ENCODE measurements at regions not wholly inside any gene's neighbourhood (a gene's known extent, or its start where the extent isn't known, plus 50 kb on each side); places are given as distances from the start of the nearest gene placed in this dataset.
"Not testable (repeated sequence)": the region's sequence is repeated elsewhere in the genome, so short reads cannot be mapped to it uniquely, and the experiment has no call there.

- DNase-seq: no peak
Observed at GRCh38 chr12:127984386-127985055, 282.4 kb upstream of the TMEM132C start.

GRCh38 chr12:127987199-127987901 lies 279.6 kb upstream of the TMEM132C start:
- DNase-seq: no peak

- DNase-seq: no peak
Observed at GRCh38 chr12:127991485-127991884, 275.5 kb upstream of the TMEM132C start.

DNA sequence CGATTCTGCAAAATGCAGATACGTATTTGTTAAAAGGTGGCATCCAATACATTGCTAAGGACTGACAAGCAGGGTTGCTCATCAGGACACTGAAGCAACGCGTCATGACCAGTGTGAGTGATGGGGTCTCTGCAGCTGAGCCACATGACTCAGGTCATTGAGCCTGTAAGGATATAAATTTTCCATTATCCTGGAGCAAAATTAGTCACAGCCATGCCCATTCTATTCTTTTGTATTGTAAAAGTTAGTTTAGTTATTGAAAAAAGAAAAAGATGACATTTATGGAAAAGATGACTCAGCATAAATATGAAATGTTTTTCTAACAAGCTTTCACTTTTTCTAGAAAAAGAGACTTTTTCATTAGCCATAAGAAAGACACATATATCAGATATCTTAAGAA lies 268.0 kb upstream of the TMEM132C start:
- DNase-seq: no peak

- DNase-seq: no peak
Observed at GRCh38 chr12:128004383-128004938, 262.5 kb upstream of the TMEM132C start.

DNA sequence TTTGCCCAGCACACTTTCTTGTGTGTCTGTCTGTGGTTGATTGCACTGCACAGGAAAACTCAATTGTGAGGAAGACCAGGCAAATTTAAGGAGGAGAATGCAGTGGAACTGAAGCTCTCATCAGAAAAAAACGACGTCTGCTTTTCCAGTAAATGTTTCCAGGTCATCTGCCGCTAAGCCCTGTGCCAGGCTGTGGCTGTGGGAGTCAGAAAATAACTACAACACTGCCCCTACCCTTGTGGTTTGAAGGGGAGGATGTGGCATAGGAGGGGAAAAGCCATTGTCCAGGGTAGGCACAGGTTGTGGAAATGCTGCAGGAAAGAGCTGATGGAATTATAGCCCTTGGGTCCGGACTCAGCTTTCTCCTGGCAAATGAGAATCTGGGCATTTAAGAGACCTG lies 259.7 kb upstream of the TMEM132C start:
- DNase-seq: no peak

GRCh38 chr12:128008341-128008740 lies 258.6 kb upstream of the TMEM132C start:
- no peak for DNase-seq

DNA sequence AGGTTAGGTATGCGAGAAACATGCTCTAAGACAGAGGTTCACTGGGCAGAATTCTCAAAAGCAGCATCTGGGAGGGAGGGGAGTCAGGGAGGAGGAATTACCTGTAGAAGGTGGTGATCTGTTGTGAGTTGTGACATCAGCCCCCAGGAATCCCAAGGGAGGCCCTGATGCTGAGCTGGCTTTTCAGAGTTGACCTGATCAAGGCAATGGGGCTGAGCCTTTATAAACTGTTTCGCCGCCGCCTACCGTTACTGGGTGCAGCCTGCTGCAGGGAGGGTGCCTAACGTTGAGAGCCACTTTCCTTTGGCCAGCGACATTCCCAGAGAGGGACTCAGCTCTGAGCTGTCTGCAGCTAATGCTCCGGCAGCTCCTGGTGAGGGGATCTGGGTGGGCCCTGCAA lies 257.9 kb upstream of the TMEM132C start:
- DNase-seq: no peak

GRCh38 chr12:128012110-128012509 lies 254.9 kb upstream of the TMEM132C start:
- DNase-seq: no peak

DNA sequence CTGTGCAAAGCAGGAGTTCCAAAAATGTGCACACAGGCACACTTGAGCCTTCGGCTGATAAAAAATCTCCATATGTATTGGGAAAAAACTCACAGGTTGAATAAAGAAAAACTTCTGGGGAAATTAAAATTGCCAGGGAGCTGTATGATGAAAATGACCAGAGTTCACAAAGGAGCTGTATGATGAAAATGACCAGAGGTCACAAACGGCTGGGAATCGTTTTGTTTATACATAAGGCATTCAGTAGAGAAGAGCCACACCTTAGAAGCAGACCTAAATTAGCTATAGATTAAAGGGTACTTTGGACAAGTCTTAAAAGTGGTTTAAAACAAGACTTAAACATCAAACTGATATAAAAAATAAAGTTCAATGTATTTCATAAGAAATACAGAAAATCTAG lies 251.7 kb upstream of the TMEM132C start:
- DNase-seq: no peak

GRCh38 chr12:128018067-128018466 lies 248.9 kb upstream of the TMEM132C start:
- DNase-seq: no peak

- DNase-seq: no peak
Observed at GRCh38 chr12:128019996-128020544, 246.9 kb upstream of the TMEM132C start.

DNA sequence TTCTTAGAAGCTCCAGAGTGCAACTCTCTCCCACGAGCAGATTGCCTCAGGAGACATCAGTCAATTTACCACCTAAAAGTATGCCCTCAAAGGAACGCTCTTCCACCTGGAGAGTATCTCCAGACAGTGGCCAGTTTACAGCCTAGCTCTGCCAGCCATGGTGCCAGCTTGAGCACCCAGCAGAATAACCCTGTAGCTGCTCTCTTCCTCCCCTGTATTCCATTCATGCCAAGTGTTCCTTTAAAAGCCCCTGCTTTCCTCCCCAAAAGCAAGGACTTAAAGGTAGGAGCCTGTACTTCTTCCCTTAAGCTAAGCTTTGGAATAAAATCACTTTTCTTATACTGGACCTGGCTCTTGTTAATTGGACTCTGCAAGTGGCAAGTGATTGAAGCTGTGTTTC lies 245.4 kb upstream of the TMEM132C start:
- no peak for DNase-seq

DNA sequence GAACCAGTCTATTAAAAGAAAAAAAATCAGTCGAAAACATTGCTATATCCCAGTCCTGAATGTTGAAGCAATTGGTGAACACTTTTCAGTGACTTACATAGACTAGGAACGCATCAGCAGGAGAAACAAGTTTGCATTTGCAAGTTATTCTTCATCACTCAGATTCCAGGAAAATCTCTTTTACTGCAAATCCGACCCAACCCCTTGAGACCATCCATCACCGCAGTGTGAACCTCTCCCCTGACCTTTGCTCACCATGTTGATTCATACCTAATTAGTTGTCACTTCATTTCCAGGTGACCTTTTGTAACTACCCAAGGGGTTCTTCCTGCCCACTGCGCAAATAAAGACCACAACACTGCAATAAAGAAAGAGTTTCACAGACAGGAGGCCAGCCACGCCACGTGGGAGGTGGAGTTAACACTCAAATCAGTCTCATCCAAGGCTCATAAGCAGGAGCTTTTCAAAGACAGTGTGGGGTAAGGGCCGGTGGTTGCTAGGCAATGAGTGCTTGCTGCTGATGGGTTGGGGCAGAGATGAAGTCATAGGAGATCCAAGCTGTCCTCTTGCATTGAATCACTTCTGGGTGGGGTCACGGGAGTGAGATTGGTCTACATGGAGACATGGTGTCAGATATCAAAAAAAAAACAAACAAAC lies 241.3 kb upstream of the TMEM132C start:
- no peak for DNase-seq

DNA sequence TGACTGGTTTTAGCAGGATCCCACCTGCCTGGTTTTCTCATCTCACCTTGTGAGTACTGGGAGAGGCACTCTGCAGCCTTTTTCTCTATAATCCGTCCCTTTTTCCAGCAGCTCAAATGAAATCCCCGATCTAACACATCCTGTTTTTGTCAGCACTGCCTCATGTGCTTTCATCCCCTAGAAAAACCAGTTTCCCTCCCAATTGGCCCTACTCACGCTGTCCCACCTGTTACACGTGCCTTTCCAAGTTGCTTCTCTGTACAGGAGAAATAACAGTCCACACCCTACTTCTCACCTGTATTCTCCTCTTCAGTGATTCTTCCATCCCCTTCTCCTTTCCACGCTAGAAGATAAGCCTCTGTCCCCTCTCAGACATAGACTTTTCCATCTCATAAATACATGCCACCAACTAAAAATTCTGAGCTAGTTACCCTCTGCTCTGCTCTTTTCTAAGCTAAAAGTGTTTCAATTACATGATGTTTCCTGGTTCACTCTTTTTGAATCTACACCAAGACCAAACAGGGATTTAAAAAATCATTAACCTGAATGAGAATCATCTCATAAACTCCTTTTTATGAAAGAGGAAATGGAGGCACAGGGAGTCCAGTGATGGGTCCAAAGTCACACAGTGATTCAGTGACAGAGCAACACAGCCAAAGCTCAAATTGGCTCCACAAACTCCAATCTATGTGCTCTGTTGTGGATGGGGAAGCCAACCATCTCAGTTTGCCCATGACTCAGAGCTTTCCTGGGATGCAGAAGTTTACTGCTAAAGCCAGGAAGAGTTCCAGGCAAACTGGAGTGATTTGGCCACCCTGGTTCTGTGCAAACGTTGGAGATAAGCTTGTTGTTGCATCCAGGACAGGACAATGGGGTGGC lies 240.0 kb upstream of the TMEM132C start:
- no peak for DNase-seq

DNA sequence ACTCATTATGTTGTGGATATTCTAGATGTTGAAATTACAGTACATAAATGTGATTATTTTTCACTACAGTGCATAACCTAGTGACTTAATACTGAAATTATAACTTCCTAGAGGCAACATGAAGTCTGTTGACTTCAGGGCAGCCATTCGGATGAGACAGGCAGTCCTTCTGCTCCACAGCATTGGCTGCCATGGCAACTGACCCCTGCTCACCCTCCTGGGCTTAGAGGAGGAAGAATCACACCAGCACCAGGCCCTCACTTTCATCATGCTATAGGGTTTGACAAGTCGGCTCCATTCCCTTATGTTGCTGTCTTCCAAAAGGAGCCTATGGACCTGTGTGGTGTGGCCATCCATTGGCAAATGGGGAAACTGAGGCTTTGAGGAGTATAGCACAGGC lies 233.5 kb upstream of the TMEM132C start:
- DNase-seq: no peak

GRCh38 chr12:128040971-128041370 lies 226.0 kb upstream of the TMEM132C start:
- no peak for DNase-seq

DNA sequence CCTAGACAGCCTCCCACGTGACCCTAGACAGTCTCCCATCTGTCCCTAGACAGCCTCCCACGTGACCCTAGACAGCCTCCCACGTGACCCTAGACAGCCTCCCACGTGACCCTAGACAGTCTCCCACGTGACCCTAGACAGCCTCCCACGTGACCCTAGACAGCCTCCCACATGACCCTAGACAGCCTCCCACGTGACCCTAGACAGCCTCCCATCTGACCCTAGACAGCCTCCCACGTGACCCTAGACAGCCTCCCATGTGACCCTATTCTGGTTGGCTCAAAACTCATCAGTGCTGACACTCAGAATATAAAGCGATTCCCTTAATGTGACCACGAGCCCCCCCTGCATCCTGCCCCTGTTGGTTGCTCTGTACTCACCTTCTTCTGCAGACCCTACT lies 224.7 kb upstream of the TMEM132C start:
- DNase-seq: not testable (repeated sequence)

DNA sequence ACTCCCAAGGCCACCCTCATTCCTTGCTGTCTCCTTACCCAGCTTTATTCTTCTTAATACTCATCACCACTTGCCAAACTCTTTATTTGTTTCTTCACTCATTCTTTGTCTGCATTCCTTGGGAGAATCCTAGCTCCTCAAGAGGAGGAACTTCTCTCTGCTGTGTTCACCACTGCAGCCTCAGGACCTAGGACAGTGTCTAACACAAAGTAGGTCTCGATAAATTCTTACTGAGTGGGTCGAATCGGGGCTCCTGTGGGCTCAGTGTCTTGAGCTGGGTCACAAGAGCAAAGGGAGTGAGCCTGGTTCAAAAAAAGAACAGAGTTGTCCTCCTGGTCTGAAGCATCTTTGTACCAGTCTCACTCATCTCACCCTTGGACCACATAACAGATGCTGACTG lies 224.1 kb upstream of the TMEM132C start:
- no peak for DNase-seq

GRCh38 chr12:128043317-128043716 lies 223.7 kb upstream of the TMEM132C start:
- no peak for DNase-seq

GRCh38 chr12:128047266-128048060 lies 219.5 kb upstream of the TMEM132C start:
- no peak for DNase-seq

- DNase-seq: no peak
Observed at GRCh38 chr12:128052331-128052730, 214.6 kb upstream of the TMEM132C start.

Measured in NCI-H2107 (cell line).